OCI-LY7 (cell line): ENCODE measurements at regions not wholly inside any gene's neighbourhood (a gene's known extent, or its start where the extent isn't known, plus 50 kb on each side); places are given as distances from the start of the nearest gene placed in this dataset.

Source experiments
- BruUV-seq: library from RNA; stranded (reverse); fragments of 400-500 nt; replicated peaks from 2 replicates; lab custom pipeline; 2021; lab: Mats Ljungman, UMichigan
- CTCF ChIA-PET: fragments of 300-600 bp; sonication (Branson Sonifier 250); formaldehyde crosslinking; loops from one replicate; lab custom pipeline; 2022; ENCODE audit warnings: antibody characterized with exemption; ENCODE audit not compliant: unreplicated experiment; lab: Charles Lee
- POLR2A ChIA-PET: fragments of 300-600 bp; sonication (Branson Sonifier 250); formaldehyde crosslinking; loops from one replicate; lab custom pipeline; 2022; ENCODE audit warnings: antibody characterized with exemption; lab: Charles Lee
- DNase-seq: peaks from one replicate; pipeline ENCODE4 v3.0.0-alpha.2; 2015; ENCODE audit warnings: low spot score
- H2AFZ ChIP-seq: fragments of 200-600 bp; sonication (generic), shearing (Covaris generic); 2 replicates; pipeline ENCODE4 v1.6.1; 2014; ENCODE audit warnings: mild to moderate bottlenecking, antibody characterized with exemption, low read length, moderate library complexity
- H3K27ac ChIP-seq: fragments of 200-600 bp; sonication (generic); 2 replicates; pipeline ENCODE4 v1.5.1; 2014; ENCODE audit warnings: mixed run types, low read depth, mild to moderate bottlenecking, moderate library complexity, low read length, inconsistent platforms; ENCODE audit not compliant: poor library complexity, severe bottlenecking
- H3K36me3 ChIP-seq: fragments of 200-600 bp; sonication (generic); 2 replicates; pipeline ENCODE4 v1.6.1; 2014; ENCODE audit warnings: mild to moderate bottlenecking, antibody characterized with exemption, low read length, moderate library complexity, mixed read lengths; ENCODE audit not compliant: insufficient read depth
- H3K4me1 ChIP-seq: fragments of 200-600 bp; sonication (generic); 2 replicates; pipeline ENCODE4 v1.5.1; 2014; ENCODE audit warnings: mild to moderate bottlenecking, low read length; ENCODE audit not compliant: insufficient read depth, poor library complexity, severe bottlenecking
- H3K4me2 ChIP-seq: fragments of 200-600 bp; sonication (generic); 2 replicates; pipeline ENCODE4 v1.6.1; 2014; ENCODE audit warnings: mild to moderate bottlenecking, low read length
- H3K4me3 ChIP-seq: fragments of 200-600 bp; sonication (generic); 2 replicates; pipeline ENCODE4 v1.5.1; 2014; ENCODE audit warnings: mild to moderate bottlenecking, low read depth, low read length; ENCODE audit not compliant: poor library complexity, severe bottlenecking
- H3K79me2 ChIP-seq: fragments of 200-600 bp; sonication (generic); 2 replicates; pipeline ENCODE4 v1.6.1; 2016; ENCODE audit warnings: low read depth, mild to moderate bottlenecking, low read length, moderate library complexity, mixed read lengths; ENCODE audit not compliant: insufficient read depth
- H3K9me2 ChIP-seq: fragments of 200-600 bp; sonication (generic); 2 replicates; pipeline ENCODE4 v1.6.1; 2016; ENCODE audit warnings: mild to moderate bottlenecking, low read length, mixed read lengths; ENCODE audit not compliant: insufficient read depth
- H3K9me3 ChIP-seq: fragments of 200-600 bp; sonication (generic); 2 replicates; pipeline ENCODE4 v1.6.1; 2014; ENCODE audit warnings: mild to moderate bottlenecking, mixed run types, low read length, mixed read lengths
- H4K20me1 ChIP-seq: fragments of 200-600 bp; sonication (generic); 2 replicates; pipeline ENCODE4 v1.6.1; 2014; ENCODE audit warnings: mild to moderate bottlenecking, antibody characterized with exemption, low read length, moderate library complexity, mixed read lengths; ENCODE audit not compliant: insufficient read depth
- EZH2phosphoT487 ChIP-seq: fragments of 200-600 bp; sonication (generic); IDR thresholded peaks from 2 replicates; pipeline ENCODE4 v1.6.1; 2018; ENCODE audit warnings: low read depth, borderline replicate concordance, mild to moderate bottlenecking, mixed run types, antibody characterized with exemption, low read length, moderate library complexity, mixed read lengths
- intact Hi-C: fragments of 100-400 bp; cut with micrococcal nuclease; formaldehyde crosslinking; loops from one replicate; pipeline ENCODE4 v1.10.0; 2022; ENCODE audit not compliant: unreplicated experiment
- TF ChIP-seq, protein P1 (sequence below): fragments of 200-600 bp; sonication (generic); conservative IDR thresholded peaks from 2 replicates; pipeline ENCODE4 v1.5.1; 2014; ENCODE audit warnings: mild to moderate bottlenecking, antibody characterized with exemption, low read length, moderate library complexity, mixed read lengths

GRCh38 chr18:73087282-73087977 is 219.6 kb upstream of the NETO1 start:
- no peak overlapping the region for H3K4me2 ChIP-seq

GRCh38 chr18:73079920-73080319 is 212.1 kb upstream of the NETO1 start:
- Histone ChIP-seq H3K9me2 (no peaks in the 10 kb centered on the region), H3K4me2 (no peak overlapping the region), H3K4me3 (no peak overlapping the region), H3K27ac (no peak overlapping the region), H2AFZ (no peak overlapping the region), H3K36me3 (no peaks in the 10 kb centered on the region), H3K4me1 (no peaks in the 10 kb centered on the region), H3K79me2 (no peaks in the 10 kb centered on the region), H3K9me3 (no peaks in the 10 kb centered on the region), H4K20me1 (no peaks in the 10 kb centered on the region)
- intact Hi-C loops = no loop called here
- no TSS peak for BruUV-seq
- CTCF ChIA-PET = no interaction called here
- TF ChIP-seq EZH2phosphoT487 = no peak
- TF ChIP-seq, protein P1, sequence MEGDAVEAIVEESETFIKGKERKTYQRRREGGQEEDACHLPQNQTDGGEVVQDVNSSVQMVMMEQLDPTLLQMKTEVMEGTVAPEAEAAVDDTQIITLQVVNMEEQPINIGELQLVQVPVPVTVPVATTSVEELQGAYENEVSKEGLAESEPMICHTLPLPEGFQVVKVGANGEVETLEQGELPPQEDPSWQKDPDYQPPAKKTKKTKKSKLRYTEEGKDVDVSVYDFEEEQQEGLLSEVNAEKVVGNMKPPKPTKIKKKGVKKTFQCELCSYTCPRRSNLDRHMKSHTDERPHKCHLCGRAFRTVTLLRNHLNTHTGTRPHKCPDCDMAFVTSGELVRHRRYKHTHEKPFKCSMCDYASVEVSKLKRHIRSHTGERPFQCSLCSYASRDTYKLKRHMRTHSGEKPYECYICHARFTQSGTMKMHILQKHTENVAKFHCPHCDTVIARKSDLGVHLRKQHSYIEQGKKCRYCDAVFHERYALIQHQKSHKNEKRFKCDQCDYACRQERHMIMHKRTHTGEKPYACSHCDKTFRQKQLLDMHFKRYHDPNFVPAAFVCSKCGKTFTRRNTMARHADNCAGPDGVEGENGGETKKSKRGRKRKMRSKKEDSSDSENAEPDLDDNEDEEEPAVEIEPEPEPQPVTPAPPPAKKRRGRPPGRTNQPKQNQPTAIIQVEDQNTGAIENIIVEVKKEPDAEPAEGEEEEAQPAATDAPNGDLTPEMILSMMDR = no peak
- no peak for DNase-seq
- POLR2A ChIA-PET = interaction anchor here (0.6 kb wide), 1 partner anchor 1895 kb away, joined by 4 read pairs; no protein-coding TSS in a partner anchor

More at GRCh38 chr18:73087282-73087977, 219.6 kb upstream of the NETO1 start:
- H3K9me2 ChIP-seq = no peaks in the 10 kb centered on the region
- DNase-seq = no peak
- no TSS peak for BruUV-seq
- no peak overlapping the region for H3K27ac ChIP-seq
- H3K4me3 ChIP-seq = no peak overlapping the region
- no peaks in the 10 kb centered on the region for H3K36me3 ChIP-seq
- no peaks in the 10 kb centered on the region for H3K79me2 ChIP-seq
- H4K20me1 ChIP-seq = no peaks in the 10 kb centered on the region
- no peak for TF ChIP-seq EZH2phosphoT487
- TF ChIP-seq, protein P1 = no peak
- ChIA-PET POLR2A (interaction anchor here (0.7 kb wide), 1 partner anchor 13 kb away, joined by 3 read pairs; no protein-coding TSS in a partner anchor), CTCF (no interaction called here)
- no peaks in the 10 kb centered on the region for H3K4me1 ChIP-seq
- no peaks in the 10 kb centered on the region for H3K9me3 ChIP-seq
- intact Hi-C loops = no loop called here
- no peak overlapping the region for H2AFZ ChIP-seq

DNA sequence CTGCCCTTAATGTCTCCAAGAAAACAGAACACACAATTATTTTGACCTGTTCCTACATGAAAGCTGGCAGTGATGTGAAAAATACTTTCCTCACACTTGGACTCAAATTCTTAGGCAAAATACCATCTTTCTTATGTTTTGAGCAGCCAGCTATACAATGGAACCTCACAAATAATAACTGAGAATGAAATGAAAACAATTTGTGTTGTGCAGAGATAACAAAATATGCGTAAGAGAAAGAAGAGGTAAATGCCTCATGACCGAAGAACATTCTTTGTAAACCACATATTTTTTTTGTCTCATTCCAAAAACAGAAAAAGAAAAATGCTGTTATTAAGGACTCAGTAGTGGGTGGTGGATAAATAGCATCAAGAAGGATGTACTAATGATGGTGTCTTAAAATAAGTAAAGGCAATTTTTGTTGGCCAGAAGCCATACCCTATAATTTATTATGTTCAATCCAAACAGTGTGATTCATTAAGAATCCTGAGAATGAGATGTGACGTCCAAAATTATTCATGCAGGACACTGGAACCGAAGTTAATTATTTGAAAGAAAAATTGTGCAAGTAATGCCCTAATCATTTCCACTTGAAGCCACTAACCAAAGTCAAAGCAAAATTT is 193.0 kb upstream of the NETO1 start:
- H3K4me2 ChIP-seq = no peak overlapping the region
- CTCF ChIA-PET = no interaction called here

More for the DNA sequence above, 193.0 kb upstream of the NETO1 start:
- H2AFZ ChIP-seq = no peak overlapping the region
- H3K4me3 ChIP-seq = no peak overlapping the region
- no peak for DNase-seq
- no peaks in the 10 kb centered on the region for H3K36me3 ChIP-seq
- H3K79me2 ChIP-seq = no peaks in the 10 kb centered on the region
- TF ChIP-seq, protein P1 = no peak
- no peak for TF ChIP-seq EZH2phosphoT487
- H3K27ac ChIP-seq = no peak overlapping the region
- POLR2A ChIA-PET = no interaction called here
- no TSS peak for BruUV-seq
- H3K9me3 ChIP-seq = no peaks in the 10 kb centered on the region
- no peaks in the 10 kb centered on the region for H3K9me2 ChIP-seq
- intact Hi-C loops = no loop called here
- H3K4me1 ChIP-seq = no peaks in the 10 kb centered on the region
- H4K20me1 ChIP-seq = no peaks in the 10 kb centered on the region
